ENCODE measurements at regions not wholly inside any gene's neighbourhood (a gene's known extent, or its start where the extent isn't known, plus 50 kb on each side); places are given as distances from the start of the nearest gene placed in this dataset.
A peak's percentile ranks its signal among the peaks of the same experiment; 100 is the strongest.

GRCh38 chr2:125713533-125713932 lies 942.4 kb upstream of the GYPC start:
- WGBS, 2 donors: 75 to 88% methylated on average over 6 of the region's 6 CpGs
- no peak for ATAC-seq (ENCODE audit: low FRiP score in 2 of 2)
- no peak for DNase-seq

GRCh38 chr2:125721072-125721721 lies 934.8 kb upstream of the GYPC start:
- H3K27me3 ChIP-seq: no peaks in the 10 kb centered on the region
- H3K36me3 ChIP-seq: no peaks in the 10 kb centered on the region
- DNase-seq: peak in 1 of 2 donors; percentile 57
- H3K27ac ChIP-seq: no peak overlapping the region
- no peak overlapping the region for H3K4me3 ChIP-seq
- no peak for ATAC-seq (ENCODE audit: low FRiP score in 2 of 2)
- no peaks in the 10 kb centered on the region for H3K4me1 ChIP-seq
- no peaks in the 10 kb centered on the region for H3K9me3 ChIP-seq
- no peak for TF ChIP-seq POLR2A (IDR thresholded peaks at IDR 0.05)
- TF ChIP-seq EP300 (IDR thresholded peaks at IDR 0.05): no peak
- TF ChIP-seq POLR2AphosphoS5 (IDR thresholded peaks at IDR 0.05): no peak
- 69 to 85% methylated on average over 12 to 14 of the region's 14 CpGs for WGBS, 2 donors

More at GRCh38 chr2:125713533-125713932, 942.4 kb upstream of the GYPC start:
- Histone ChIP-seq H3K27ac (no peak overlapping the region), H3K27me3 (no peaks in the 10 kb centered on the region), H3K4me1 (no peaks in the 10 kb centered on the region), H3K4me3 (no peak overlapping the region), H3K36me3 (no peaks in the 10 kb centered on the region), H3K9me3 (no peaks in the 10 kb centered on the region)
- TF ChIP-seq EP300 (IDR thresholded peaks at IDR 0.05): no peak
- no peak for TF ChIP-seq POLR2A (IDR thresholded peaks at IDR 0.05)
- no peak for TF ChIP-seq POLR2AphosphoS5 (IDR thresholded peaks at IDR 0.05)
- no peak for TF ChIP-seq CTCF (IDR thresholded peaks at IDR 0.05)

GRCh38 chr2:125730921-125731320 lies 925.0 kb upstream of the GYPC start:
- ATAC-seq (ENCODE audit: low FRiP score in 2 of 2) (no peak), DNase-seq (no peak)
- Histone ChIP-seq H3K4me1 (no peaks in the 10 kb centered on the region), H3K4me3 (no peak overlapping the region), H3K27ac (no peak overlapping the region), H3K9me3 (no peaks in the 10 kb centered on the region), H3K27me3 (no peaks in the 10 kb centered on the region), H3K36me3 (no peaks in the 10 kb centered on the region)
- TF ChIP-seq POLR2AphosphoS5 (IDR thresholded peaks at IDR 0.05) (no peak), EP300 (IDR thresholded peaks at IDR 0.05) (no peak), CTCF (IDR thresholded peaks at IDR 0.05) (no peak), POLR2A (IDR thresholded peaks at IDR 0.05) (no peak)
- 70 to 81% methylated on average over 4 of the region's 4 CpGs for WGBS, 2 donors

GRCh38 chr2:125736306-125736705 lies 919.7 kb upstream of the GYPC start:
- 33 to 64% methylated on average over 1 of the region's 1 CpG for WGBS, 2 donors
- Histone ChIP-seq H3K27me3 (no peaks in the 10 kb centered on the region), H3K36me3 (no peaks in the 10 kb centered on the region), H3K4me3 (no peak overlapping the region), H3K4me1 (no peaks in the 10 kb centered on the region), H3K9me3 (no peaks in the 10 kb centered on the region), H3K27ac (no peak overlapping the region)
- TF ChIP-seq POLR2A (IDR thresholded peaks at IDR 0.05) (no peak), CTCF (IDR thresholded peaks at IDR 0.05) (no peak), POLR2AphosphoS5 (IDR thresholded peaks at IDR 0.05) (no peak), EP300 (IDR thresholded peaks at IDR 0.05) (no peak)
- ATAC-seq (ENCODE audit: low FRiP score in 2 of 2) (no peak), DNase-seq (no peak)

GRCh38 chr2:125745514-125745913 lies 910.4 kb upstream of the GYPC start:
- 42 to 44% methylated on average over 4 of the region's 4 CpGs for WGBS, 2 donors
- peak in 1 of 2 donors; percentile 68 for ATAC-seq (ENCODE audit: low FRiP score in 2 of 2)
- no peaks in the 10 kb centered on the region for H3K9me3 ChIP-seq
- TF ChIP-seq EP300 (IDR thresholded peaks at IDR 0.05) (no peak), CTCF (IDR thresholded peaks at IDR 0.05) (peak in 4 of 6 experiments; percentile 15 to 48 (median 36)), POLR2A (IDR thresholded peaks at IDR 0.05) (no peak), POLR2AphosphoS5 (IDR thresholded peaks at IDR 0.05) (no peak)
- H3K4me3 ChIP-seq: no peak overlapping the region
- no peak overlapping the region for H3K27ac ChIP-seq
- H3K36me3 ChIP-seq: no peaks in the 10 kb centered on the region
- no peaks in the 10 kb centered on the region for H3K27me3 ChIP-seq
- DNase-seq: peak in 1 of 2 donors; percentile 28
- H3K4me1 ChIP-seq: peaks cover 0 to 5% (median 0%) of the 10 kb centered on the region in 4 donors
